Epithelial cell of proximal tubule (primary cell): ENCODE measurements at regions not wholly inside any gene's neighbourhood (a gene's known extent, or its start where the extent isn't known, plus 50 kb on each side); places are given as distances from the start of the nearest gene placed in this dataset.
"Not testable (repeated sequence)": the region's sequence is repeated elsewhere in the genome, so short reads cannot be mapped to it uniquely, and the experiment has no call there.

Experiments used
- DNase-seq: peaks from one replicate; pipeline ENCODE4 v3.0.0-alpha.2; 2011; ENCODE audit warnings: low read depth
- H3K4me3 ChIP-seq: 2 replicates; pipeline ENCODE4 v1.5.1; 2011; ENCODE audit warnings: low read depth, mild to moderate bottlenecking, low read length
- TF ChIP-seq, protein P1 (sequence below): conservative IDR thresholded peaks from 2 replicates; pipeline ENCODE4 v1.5.1; 2012; ENCODE audit warnings: low read depth, mild to moderate bottlenecking, low read length

DNA sequence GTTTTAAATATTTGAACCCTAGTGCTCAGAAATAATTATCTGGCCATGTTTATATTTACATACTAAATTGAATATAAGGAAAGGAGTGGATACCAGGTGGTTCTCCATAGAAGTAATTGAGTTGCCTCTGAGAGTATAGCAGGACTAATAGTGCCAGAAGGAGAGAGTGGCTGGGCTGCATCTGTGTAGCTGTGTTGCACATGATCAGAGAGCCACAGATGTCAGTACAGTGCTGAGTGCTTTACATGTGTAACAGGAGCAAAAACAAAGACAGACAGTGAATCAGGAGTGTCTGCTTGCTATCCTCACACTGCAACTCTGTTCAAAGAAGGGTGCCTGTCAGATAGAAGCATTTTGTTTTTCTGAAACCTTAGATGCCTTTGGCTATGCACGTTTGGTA lies 353.9 kb upstream of the PAPPA start:
- TF ChIP-seq, protein P1, sequence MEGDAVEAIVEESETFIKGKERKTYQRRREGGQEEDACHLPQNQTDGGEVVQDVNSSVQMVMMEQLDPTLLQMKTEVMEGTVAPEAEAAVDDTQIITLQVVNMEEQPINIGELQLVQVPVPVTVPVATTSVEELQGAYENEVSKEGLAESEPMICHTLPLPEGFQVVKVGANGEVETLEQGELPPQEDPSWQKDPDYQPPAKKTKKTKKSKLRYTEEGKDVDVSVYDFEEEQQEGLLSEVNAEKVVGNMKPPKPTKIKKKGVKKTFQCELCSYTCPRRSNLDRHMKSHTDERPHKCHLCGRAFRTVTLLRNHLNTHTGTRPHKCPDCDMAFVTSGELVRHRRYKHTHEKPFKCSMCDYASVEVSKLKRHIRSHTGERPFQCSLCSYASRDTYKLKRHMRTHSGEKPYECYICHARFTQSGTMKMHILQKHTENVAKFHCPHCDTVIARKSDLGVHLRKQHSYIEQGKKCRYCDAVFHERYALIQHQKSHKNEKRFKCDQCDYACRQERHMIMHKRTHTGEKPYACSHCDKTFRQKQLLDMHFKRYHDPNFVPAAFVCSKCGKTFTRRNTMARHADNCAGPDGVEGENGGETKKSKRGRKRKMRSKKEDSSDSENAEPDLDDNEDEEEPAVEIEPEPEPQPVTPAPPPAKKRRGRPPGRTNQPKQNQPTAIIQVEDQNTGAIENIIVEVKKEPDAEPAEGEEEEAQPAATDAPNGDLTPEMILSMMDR: no peak
- DNase-seq: no peak
- H3K4me3 ChIP-seq: no peak overlapping the region

DNA sequence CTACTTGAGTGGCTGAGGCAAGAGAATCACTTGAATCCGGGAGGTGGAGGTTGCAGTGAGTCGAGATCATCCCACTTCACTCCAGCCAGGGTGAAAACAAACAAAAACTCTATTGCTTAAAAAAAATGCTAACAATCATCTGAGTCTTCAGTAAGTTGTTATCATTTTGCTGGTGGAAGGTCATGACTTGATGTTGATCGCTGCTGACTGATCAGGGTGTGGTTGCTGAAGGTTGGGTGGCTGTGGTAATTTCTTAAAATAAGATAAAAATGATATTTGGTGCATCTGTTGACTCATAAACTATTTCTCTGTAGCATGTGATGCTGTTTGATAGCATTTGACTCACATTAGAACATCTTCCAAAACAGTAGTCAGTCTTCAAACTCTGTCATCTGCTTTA lies 349.4 kb upstream of the PAPPA start:
- TF ChIP-seq, protein P1: no peak

DNA sequence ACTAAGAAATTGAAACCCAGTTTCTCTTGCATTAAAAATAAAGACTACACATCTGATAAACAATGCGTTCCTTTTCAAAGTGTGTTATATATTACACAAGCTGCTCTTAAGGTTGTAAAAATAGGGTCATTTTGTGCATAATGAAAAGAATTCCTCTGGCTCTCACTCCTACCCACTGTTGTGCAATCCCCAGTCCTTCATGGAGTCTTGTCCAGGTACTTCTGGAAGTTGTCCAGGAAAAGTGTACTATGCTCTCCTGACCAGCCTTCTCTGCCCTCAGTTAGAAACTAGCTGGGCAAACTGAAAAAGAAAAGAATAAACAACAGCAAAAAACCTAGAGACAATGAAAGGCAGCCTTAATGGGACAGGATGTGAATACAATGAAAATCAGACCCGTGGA lies 345.5 kb upstream of the PAPPA start:
- TF ChIP-seq, protein P1: no peak
- no peak overlapping the region for H3K4me3 ChIP-seq
- peak; percentile 67 for DNase-seq

More for the DNA sequence above, 349.4 kb upstream of the PAPPA start:
- no peak overlapping the region for H3K4me3 ChIP-seq
- no peak for DNase-seq

DNA sequence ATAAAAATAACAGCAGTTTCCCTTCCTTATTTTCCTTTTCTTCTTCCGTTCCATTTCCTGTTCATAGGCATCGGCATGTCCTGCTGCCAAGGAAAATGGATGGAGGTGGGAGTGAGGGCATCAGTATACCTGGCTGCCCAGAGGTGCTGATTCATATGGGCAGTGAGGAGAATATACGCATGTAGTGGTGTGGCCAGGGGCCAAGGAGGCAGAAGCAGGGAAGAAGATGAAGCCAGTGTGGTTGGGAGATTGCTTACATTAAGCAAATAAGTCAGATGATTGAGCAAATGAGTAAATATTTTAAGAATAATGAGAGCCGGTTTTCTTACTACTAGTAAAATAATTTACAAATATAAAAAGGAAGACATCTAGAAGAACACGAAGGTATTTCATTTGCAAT lies 344.9 kb upstream of the PAPPA start:
- H3K4me3 ChIP-seq: no peak overlapping the region
- DNase-seq: no peak
- TF ChIP-seq, protein P1: no peak

DNA sequence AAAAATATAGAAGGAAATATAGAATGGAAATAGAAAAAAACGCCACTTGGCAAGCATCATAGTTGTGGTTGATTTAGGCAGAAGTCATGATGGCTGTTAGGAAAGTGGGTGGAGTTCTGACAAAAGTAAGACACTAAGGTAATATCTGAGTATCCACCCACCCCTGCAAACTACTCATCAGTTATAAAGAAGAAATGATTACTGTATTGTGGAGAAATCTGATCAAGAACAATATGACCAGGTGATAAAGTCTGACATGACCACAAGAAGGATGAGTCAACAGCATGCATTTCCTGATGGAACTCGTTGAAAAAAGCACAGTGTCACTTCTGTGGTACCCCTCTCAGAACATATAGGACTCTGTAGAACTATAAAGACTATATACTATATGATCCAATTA lies 343.4 kb upstream of the PAPPA start:
- TF ChIP-seq, protein P1: no peak
- no peak overlapping the region for H3K4me3 ChIP-seq
- no peak for DNase-seq

DNA sequence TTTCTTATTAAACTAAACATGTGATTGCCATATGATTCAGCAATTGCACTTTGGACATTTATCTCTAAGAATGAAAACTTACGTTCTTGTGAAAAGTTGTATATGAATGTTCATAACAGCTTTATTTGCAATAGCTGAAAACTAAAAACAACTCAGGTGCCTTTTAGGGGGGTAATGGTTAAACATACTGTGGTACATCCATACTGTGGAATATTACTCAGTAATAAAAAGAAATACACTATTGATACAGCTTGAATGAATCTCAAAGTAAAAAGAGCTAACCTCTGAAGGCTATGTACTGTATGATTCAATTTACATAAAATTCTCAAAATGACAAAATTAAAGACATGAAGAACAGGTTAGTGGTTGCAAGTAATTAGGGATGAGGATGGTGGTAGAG lies 339.5 kb upstream of the PAPPA start:
- TF ChIP-seq, protein P1: no peak
- H3K4me3 ChIP-seq: no peak overlapping the region
- DNase-seq: no peak

DNA sequence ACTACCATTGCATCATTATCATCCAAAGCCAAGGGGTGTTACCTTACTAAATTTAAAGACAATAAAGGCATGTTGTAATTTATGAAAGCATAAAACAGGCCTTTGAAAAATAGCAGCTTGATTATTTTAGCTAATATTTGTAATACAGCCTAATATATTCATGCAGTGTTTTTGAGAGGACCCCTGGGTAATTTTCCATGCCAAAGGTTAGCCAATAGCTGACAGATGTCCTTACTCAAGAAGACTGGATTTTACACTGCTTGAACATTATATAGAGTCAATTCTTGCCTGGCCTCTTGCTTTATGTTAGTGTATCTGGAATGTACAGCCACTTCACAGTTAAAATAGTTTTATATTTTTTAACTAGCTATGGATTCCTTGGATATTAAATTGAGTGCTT lies 337.8 kb upstream of the PAPPA start:
- TF ChIP-seq, protein P1: no peak
- H3K4me3 ChIP-seq: no peak overlapping the region
- no peak for DNase-seq

DNA sequence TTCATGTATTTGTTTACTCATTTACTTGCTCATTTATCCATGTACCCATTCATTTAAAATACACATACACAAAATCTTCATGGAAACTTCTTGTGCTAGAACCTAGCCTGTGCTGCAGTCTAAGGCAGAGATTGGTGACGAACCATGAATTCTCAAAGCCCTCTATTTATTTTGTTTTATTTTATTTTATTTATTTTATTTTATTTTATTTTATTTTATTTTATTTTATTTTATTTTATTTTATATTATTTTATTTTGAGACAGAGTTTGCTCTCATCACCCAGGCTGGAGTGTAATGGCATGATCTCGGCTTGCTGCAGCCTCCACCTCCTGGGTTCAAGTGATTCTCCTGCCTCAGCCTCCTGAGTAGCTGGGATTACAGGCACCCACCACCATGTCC lies 334.9 kb upstream of the PAPPA start:
- not testable (repeated sequence) for DNase-seq, H3K4me3 ChIP-seq
